GM12874 (cell line): ENCODE measurements at regions not wholly inside any gene's neighbourhood (a gene's known extent, or its start where the extent isn't known, plus 50 kb on each side); places are given as distances from the start of the nearest gene placed in this dataset.

Experiments used
- CTCF ChIP-seq: IDR thresholded peaks from 2 replicates; pipeline ENCODE4 v1.5.1; 2011; ENCODE audit warnings: low read depth, mild to moderate bottlenecking, control low read depth, low read length, moderate library complexity; ENCODE audit not compliant: insufficient read depth

GRCh38 chr12:97005174-97005573 is 98.1 kb downstream of the NEDD1 start:
- no peak for TF ChIP-seq CTCF

DNA sequence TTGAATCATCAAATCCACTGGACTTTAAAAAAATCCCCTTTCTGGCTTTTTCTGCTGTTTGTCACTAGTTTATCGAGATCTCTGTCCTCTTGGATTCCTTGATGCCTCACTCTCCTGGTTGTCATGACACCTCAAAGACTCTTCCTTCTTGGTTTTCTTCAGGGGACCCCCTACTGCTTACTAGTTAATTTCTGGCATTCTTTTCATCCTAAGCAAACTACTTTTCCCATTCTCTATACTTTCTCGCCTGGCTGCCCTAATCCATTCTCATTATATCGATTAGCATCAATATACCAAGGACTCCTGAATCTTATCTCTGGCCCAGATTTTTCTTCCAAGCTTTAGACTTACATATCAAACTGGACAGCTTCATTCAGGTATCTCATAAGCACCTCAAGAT is 98.6 kb downstream of the NEDD1 start:
- no peak for TF ChIP-seq CTCF

- TF ChIP-seq CTCF = no peak
Observed at GRCh38 chr12:97006585-97006984, 99.5 kb downstream of the NEDD1 start.

DNA sequence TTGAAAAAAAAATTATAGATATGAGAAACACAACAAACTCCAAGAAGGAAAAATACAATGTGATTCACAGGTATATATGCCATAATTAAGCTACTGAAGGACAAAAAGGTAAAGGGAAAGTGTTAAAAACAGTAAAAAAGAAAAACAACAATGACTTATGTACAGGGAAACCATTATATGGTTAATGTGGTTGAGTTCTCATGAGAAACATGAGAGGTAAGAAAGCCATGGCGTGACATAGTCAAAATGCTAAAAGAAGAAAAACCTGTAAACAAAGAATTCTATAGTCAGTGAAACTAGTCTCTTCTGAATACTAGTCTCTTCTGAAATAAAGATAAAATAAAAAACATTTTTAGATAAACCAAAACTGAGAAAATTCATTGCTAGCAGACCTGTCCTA is 109.1 kb downstream of the NEDD1 start:
- no peak for TF ChIP-seq CTCF

DNA sequence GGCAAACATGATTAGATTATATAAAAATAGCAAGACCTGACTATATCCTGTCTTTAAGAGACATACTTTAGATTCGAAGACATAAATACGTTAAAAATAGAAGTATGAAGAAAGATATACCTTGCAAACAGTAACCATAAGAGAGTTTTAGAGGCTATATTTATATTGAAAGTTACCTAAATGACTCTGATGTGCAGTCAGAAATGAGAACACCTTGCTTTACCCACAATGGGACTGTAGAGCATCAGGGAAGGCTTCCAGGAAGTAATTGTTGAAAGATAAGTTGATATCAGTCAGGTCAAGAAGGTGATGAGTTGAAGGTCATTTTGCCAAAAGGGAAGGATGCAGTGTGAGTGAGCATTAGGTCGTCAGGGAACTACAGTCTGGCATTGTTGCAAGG is 110.2 kb downstream of the NEDD1 start:
- TF ChIP-seq CTCF = no peak

DNA sequence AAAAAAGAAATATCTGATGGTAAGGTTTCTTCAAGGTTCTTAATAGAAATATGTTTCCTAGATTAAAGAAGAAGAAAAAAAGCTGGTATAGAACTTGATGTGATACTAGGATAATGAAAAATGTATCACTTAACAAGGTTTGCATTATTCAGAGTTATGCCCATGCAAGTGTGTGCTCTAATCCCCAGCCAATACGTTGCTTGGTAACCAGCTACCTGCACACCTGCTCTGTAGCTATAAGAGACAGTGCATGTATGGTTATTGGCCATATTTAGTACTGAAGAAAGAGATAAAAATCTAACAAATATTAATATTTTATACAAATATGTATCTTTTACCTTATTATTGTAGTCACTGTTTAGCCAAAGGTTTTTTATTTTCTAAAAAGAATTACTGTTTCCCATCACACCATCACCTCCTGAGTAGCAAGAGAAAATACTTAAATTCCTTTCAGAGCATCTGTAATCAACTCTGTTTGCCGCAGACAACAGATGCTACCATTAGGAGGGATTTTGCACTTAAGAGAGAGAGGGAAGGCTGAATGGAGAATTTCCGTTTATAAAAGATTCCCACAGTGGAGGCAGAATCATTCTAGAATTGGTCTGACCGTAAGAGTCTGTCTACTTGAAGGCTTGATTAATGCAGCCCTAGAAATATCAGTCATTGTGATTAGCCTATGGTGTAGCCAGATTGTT is 115.6 kb downstream of the NEDD1 start:
- TF ChIP-seq CTCF = no peak

GRCh38 chr12:97024393-97024792 is 117.3 kb downstream of the NEDD1 start:
- no peak for TF ChIP-seq CTCF

GRCh38 chr12:97026901-97027300 is 119.8 kb downstream of the NEDD1 start:
- TF ChIP-seq CTCF = no peak
